GM10266 (cell line): ENCODE measurements at regions not wholly inside any gene's neighbourhood (a gene's known extent, or its start where the extent isn't known, plus 50 kb on each side); places are given as distances from the start of the nearest gene placed in this dataset.

ENCODE experiments used
- DNase-seq: peaks from one replicate; pipeline ENCODE4 v3.0.0; 2012; ENCODE audit errors: extremely low spot score
- CTCF ChIP-seq: IDR thresholded peaks from 2 replicates; pipeline ENCODE4 v1.5.1; 2012; ENCODE audit warnings: mild to moderate bottlenecking, low read depth; ENCODE audit not compliant: control insufficient read depth, insufficient read depth; ENCODE audit errors: missing control alignments

GRCh38 chr20:51253280-51253679 lies 230.4 kb upstream of the KCNG1 start:
- no peak for TF ChIP-seq CTCF

GRCh38 chr20:51249781-51250180 lies 226.9 kb upstream of the KCNG1 start:
- DNase-seq: no peak

More at GRCh38 chr20:51253280-51253679, 230.4 kb upstream of the KCNG1 start:
- no peak for DNase-seq

GRCh38 chr20:51249215-51249614 lies 226.3 kb upstream of the KCNG1 start:
- no peak for DNase-seq
- no peak for TF ChIP-seq CTCF

More at GRCh38 chr20:51249781-51250180, 226.9 kb upstream of the KCNG1 start:
- TF ChIP-seq CTCF: no peak

- no peak for TF ChIP-seq CTCF
- no peak for DNase-seq
Measured at GRCh38 chr20:51244466-51244865, 221.6 kb upstream of the KCNG1 start.

GRCh38 chr20:51238675-51239305 lies 215.9 kb upstream of the KCNG1 start:
- TF ChIP-seq CTCF: no peak
- DNase-seq: no peak

- no peak for TF ChIP-seq CTCF
- no peak for DNase-seq
Measured at GRCh38 chr20:51237791-51238190, 214.9 kb upstream of the KCNG1 start.

- DNase-seq: no peak
- TF ChIP-seq CTCF: no peak
Measured at GRCh38 chr20:51237278-51237677, 214.4 kb upstream of the KCNG1 start.
